H1 (cell line): ENCODE measurements at regions not wholly inside any gene's neighbourhood (a gene's known extent, or its start where the extent isn't known, plus 50 kb on each side); places are given as distances from the start of the nearest gene placed in this dataset.

ENCODE experiments used
- CTCF ChIA-PET: fragments of 300-600 bp; sonication (Branson Sonifier 250); formaldehyde crosslinking; loops from one replicate; lab custom pipeline; 2021; ENCODE audit not compliant: partially characterized antibody; lab: Charles Lee
- POLR2A ChIA-PET: fragments of 300-600 bp; sonication (Branson Sonifier 250); formaldehyde crosslinking; loops from one replicate; lab custom pipeline; 2021; ENCODE audit warnings: inconsistent platforms; ENCODE audit not compliant: partially characterized antibody; lab: Charles Lee
- DNase-seq, 2 experiments: peaks; one replicate each; pipeline versions ENCODE4 v3.0.0 to v3.0.0-alpha.2; 2010 to 2022; ENCODE audit warnings: low spot score in 2 of 2, low read depth in 1 of 2, mixed read lengths in 1 of 2
- FAIRE-seq: peaks from 2 replicates; lab custom pipeline; 2011; peaks lifted over from hg19 to GRCh38; lab: Jason Lieb, UNC
- H2AFZ ChIP-seq: 2 replicates; pipeline ENCODE4 v1.8.1; 2012; ENCODE audit warnings: low read length, inconsistent platforms
- H2AK5ac ChIP-seq: 2 replicates; pipeline ENCODE4 v1.6.1; 2013; ENCODE audit warnings: low read depth, low read length
- H2BK120ac ChIP-seq: replicated peaks from 2 replicates; pipeline ENCODE3; 2013; ENCODE audit warnings: low read depth, low read length, inconsistent platforms
- H2BK12ac ChIP-seq: 2 replicates; pipeline ENCODE4 v1.6.1; 2013; ENCODE audit warnings: low read depth, low read length
- H2BK15ac ChIP-seq: 2 replicates; pipeline ENCODE4 v1.6.1; 2013; ENCODE audit warnings: low read length
- H2BK20ac ChIP-seq: 2 replicates; pipeline ENCODE4 v1.6.1; 2013; ENCODE audit warnings: low read length
- H2BK5ac ChIP-seq: 2 replicates; pipeline ENCODE4 v1.6.1; 2013; ENCODE audit warnings: low read depth, low read length
- H3K14ac ChIP-seq: 2 replicates; pipeline ENCODE4 v1.6.1; 2013; ENCODE audit warnings: inconsistent platforms; ENCODE audit not compliant: insufficient read length
- H3K18ac ChIP-seq: 2 replicates; pipeline ENCODE4 v1.6.1; 2013; ENCODE audit warnings: low read length; ENCODE audit errors: extremely low read depth
- H3K23ac ChIP-seq: 2 replicates; pipeline ENCODE4 v1.6.1; 2013; ENCODE audit warnings: inconsistent platforms; ENCODE audit not compliant: insufficient read length
- H3K23me2 ChIP-seq: 2 replicates; pipeline ENCODE4 v1.6.1; 2013; ENCODE audit warnings: low read depth, low read length
- H3K27ac ChIP-seq: 2 replicates; pipeline ENCODE4 v1.6.1; 2011; ENCODE audit warnings: low read depth, low read length, inconsistent platforms
- H3K27me3 ChIP-seq, 4 experiments: replicated peaks in 1 of 4; 1 replicate in 1 of 4; 2 replicates in 3 of 4; pipeline versions ENCODE4 v1.6.1 to v1.8.1; 2011 to 2013; ENCODE audit warnings: low read length in 3 of 4, mild to moderate bottlenecking in 3 of 4, inconsistent platforms in 2 of 4, mixed read lengths in 2 of 4, moderate library complexity in 1 of 4; ENCODE audit not compliant: control insufficient read depth in 3 of 4, insufficient read depth in 3 of 4; ENCODE audit errors: extremely low read depth in 1 of 4
- H3K36me3 ChIP-seq, 4 experiments: 2 replicates each; pipeline versions ENCODE4 v1.6.1 to v1.8.1; 2011 to 2013; ENCODE audit warnings: mild to moderate bottlenecking in 4 of 4, low read length in 3 of 4, moderate library complexity in 2 of 4, control low read depth in 1 of 4, inconsistent platforms in 1 of 4; ENCODE audit not compliant: insufficient read depth in 4 of 4, control insufficient read depth in 2 of 4
- H3K4ac ChIP-seq: replicated peaks from 2 replicates; pipeline ENCODE3; 2013; ENCODE audit warnings: low read length, low read depth, mixed read lengths, inconsistent platforms; ENCODE audit not compliant: insufficient read length
- H3K4me1 ChIP-seq, 4 experiments: replicated peaks in 1 of 4; 1 replicate in 1 of 4; 2 replicates in 3 of 4; pipeline versions ENCODE4 v1.6.1 to v1.8.1; 2011 to 2013; ENCODE audit warnings: low read length in 3 of 4, inconsistent platforms in 2 of 4, mixed read lengths in 1 of 4; ENCODE audit not compliant: insufficient read depth in 4 of 4, control insufficient read depth in 3 of 4
- H3K4me2 ChIP-seq, 2 experiments: 2 replicates each; pipeline versions ENCODE4 v1.6.1 to v1.8.1; 2011 to 2013; ENCODE audit warnings: low read depth in 2 of 2, low read length in 2 of 2, control low read depth in 1 of 2, inconsistent platforms in 1 of 2, mild to moderate bottlenecking in 1 of 2; ENCODE audit not compliant: insufficient read depth in 1 of 2
- H3K4me3 ChIP-seq, 4 experiments: fragments of 200-600, 300-600 bp in 1 of 4; sonication (generic), shearing (Covaris generic), sonication (Bioruptor Twin) in 1 of 4; 2 replicates each; pipeline versions ENCODE4 v1.5.1 to v1.8.1; 2011 to 2016; ENCODE audit warnings: low read length in 4 of 4, low read depth in 3 of 4, control low read depth in 2 of 4, inconsistent platforms in 2 of 4, mild to moderate bottlenecking in 2 of 4, mixed read lengths in 1 of 4, moderate library complexity in 1 of 4; ENCODE audit not compliant: insufficient read depth in 2 of 4; ENCODE audit errors: extremely low read depth in 1 of 4
- H3K56ac ChIP-seq: replicated peaks from 2 replicates; pipeline ENCODE3; 2013; ENCODE audit warnings: low read depth, mild to moderate bottlenecking, mixed read lengths, low read length, inconsistent platforms; ENCODE audit not compliant: insufficient read length
- H3K79me1 ChIP-seq: 2 replicates; pipeline ENCODE4 v1.6.1; 2013; ENCODE audit warnings: low read depth, low read length, control low read depth
- H3K79me2 ChIP-seq, 2 experiments: 2 replicates each; pipeline versions ENCODE4 v1.6.1 to v1.8.1; 2012 to 2013; ENCODE audit warnings: low read length in 2 of 2, mild to moderate bottlenecking in 2 of 2, inconsistent platforms in 1 of 2; ENCODE audit not compliant: insufficient read depth in 2 of 2, control insufficient read depth in 1 of 2
- H3K9ac ChIP-seq, 4 experiments: replicated peaks in 1 of 4; 1 replicate in 1 of 4; 2 replicates in 3 of 4; pipeline versions ENCODE4 v1.6.1 to v1.8.1; 2011 to 2013; ENCODE audit warnings: low read depth in 3 of 4, low read length in 3 of 4, control low read depth in 2 of 4, mild to moderate bottlenecking in 2 of 4, moderate library complexity in 2 of 4, inconsistent platforms in 1 of 4; ENCODE audit errors: extremely low read depth in 1 of 4
- H3K9me3 ChIP-seq, 2 experiments: 2 replicates each; pipeline versions ENCODE4 v1.6.1 to v1.8.1; 2012 to 2013; ENCODE audit warnings: mild to moderate bottlenecking in 2 of 2, moderate library complexity in 2 of 2, control low read depth in 1 of 2, inconsistent platforms in 1 of 2, low read depth in 1 of 2, low read length in 1 of 2, mixed read lengths in 1 of 2; ENCODE audit not compliant: insufficient read depth in 2 of 2
- H4K20me1 ChIP-seq, 2 experiments: replicated peaks in 1 of 2; 2 replicates each; pipeline versions ENCODE3 to v1.8.1; 2011 to 2013; ENCODE audit warnings: inconsistent platforms in 2 of 2, low read length in 2 of 2, mild to moderate bottlenecking in 1 of 2; ENCODE audit not compliant: insufficient read depth in 2 of 2, control insufficient read depth in 1 of 2
- H4K5ac ChIP-seq: 2 replicates; pipeline ENCODE4 v1.6.1; 2013; ENCODE audit warnings: low read length, low read depth, mixed read lengths, inconsistent platforms; ENCODE audit not compliant: insufficient read length
- H4K8ac ChIP-seq: 2 replicates; pipeline ENCODE4 v1.8.0; 2013; ENCODE audit warnings: mild to moderate bottlenecking, moderate library complexity, low read length, inconsistent platforms; ENCODE audit not compliant: insufficient read depth; ENCODE audit errors: extremely low read depth
- H4K91ac ChIP-seq: replicated peaks from 2 replicates; pipeline ENCODE3; 2013; ENCODE audit warnings: low read length, mixed read lengths, inconsistent platforms; ENCODE audit not compliant: insufficient read length
- CEBPB ChIP-seq: IDR thresholded peaks from 2 replicates; pipeline ENCODE4 v1.6.1; 2012; ENCODE audit warnings: low read depth, low read length
- CTBP2 ChIP-seq: IDR thresholded peaks from 2 replicates; pipeline ENCODE4 v1.7.0; 2011; ENCODE audit warnings: borderline replicate concordance, mild to moderate bottlenecking, moderate library complexity, mixed read lengths, low read length; ENCODE audit not compliant: insufficient read depth, insufficient read length
- GTF2F1 ChIP-seq: IDR thresholded peaks from 2 replicates; pipeline ENCODE4 v1.6.1; 2012; ENCODE audit warnings: low read depth, low read length, improper control_type of control experiment, borderline replicate concordance
- KDM1A ChIP-seq: fragments of 200-600, 300-600 bp; sonication (generic); IDR thresholded peaks from 2 replicates; pipeline ENCODE4 v1.7.1; 2016; ENCODE audit warnings: mild to moderate bottlenecking, low read length, borderline replicate concordance
- NANOG ChIP-seq: IDR thresholded peaks from 2 replicates; pipeline ENCODE4 v1.6.1; 2011; ENCODE audit warnings: low read length, low read depth, mild to moderate bottlenecking, inconsistent platforms; ENCODE audit not compliant: insufficient read depth, poor library complexity, severe bottlenecking
- SP2 ChIP-seq: IDR thresholded peaks from 2 replicates; pipeline ENCODE4 v1.6.1; 2012; ENCODE audit warnings: mild to moderate bottlenecking, low read length, inconsistent platforms
- TAF7 ChIP-seq: optimal IDR thresholded peaks from 2 replicates; pipeline ENCODE3; 2011; ENCODE audit warnings: low read depth, mild to moderate bottlenecking, inconsistent platforms, low read length, moderate library complexity, borderline replicate concordance
- WGBS, 2 experiments: shearing (Covaris generic) in 1 of 2; methylation state at CpG; one replicate each; pipeline versions ENCODE4 v1.1.6 to v1.1.7; 2013 to 2015; ENCODE audit warnings: low lambda C conversion rate in 2 of 2, mixed read lengths in 2 of 2, inconsistent platforms in 1 of 2, low coverage in 1 of 2, missing lambda C conversion rate in 1 of 2; ENCODE audit not compliant: insufficient replicate concordance in 2 of 2, insufficient coverage in 1 of 2, insufficient read length in 1 of 2; ENCODE audit errors: extremely low coverage in 1 of 2, missing lambda C conversion rate in 1 of 2; 5-methylcytosine and 5-hydroxymethylcytosine counted together
- TF ChIP-seq, protein P1 (sequence below), 3 experiments: IDR thresholded peaks; 1 replicate in 2 of 3; 2 replicates in 1 of 3; pipeline versions ENCODE4 v1.5.1 to v1.6.1; 2011; ENCODE audit warnings: low read length in 3 of 3, mild to moderate bottlenecking in 3 of 3, inconsistent platforms in 2 of 3, low read depth in 1 of 3, moderate library complexity in 1 of 3; ENCODE audit not compliant: insufficient read depth in 1 of 3; ENCODE audit errors: control extremely low read depth in 1 of 3
- TF ChIP-seq, protein P2 (sequence below): IDR thresholded peaks from 2 replicates; pipeline ENCODE4 v1.6.1; 2012; ENCODE audit warnings: low read length, inconsistent platforms

DNA sequence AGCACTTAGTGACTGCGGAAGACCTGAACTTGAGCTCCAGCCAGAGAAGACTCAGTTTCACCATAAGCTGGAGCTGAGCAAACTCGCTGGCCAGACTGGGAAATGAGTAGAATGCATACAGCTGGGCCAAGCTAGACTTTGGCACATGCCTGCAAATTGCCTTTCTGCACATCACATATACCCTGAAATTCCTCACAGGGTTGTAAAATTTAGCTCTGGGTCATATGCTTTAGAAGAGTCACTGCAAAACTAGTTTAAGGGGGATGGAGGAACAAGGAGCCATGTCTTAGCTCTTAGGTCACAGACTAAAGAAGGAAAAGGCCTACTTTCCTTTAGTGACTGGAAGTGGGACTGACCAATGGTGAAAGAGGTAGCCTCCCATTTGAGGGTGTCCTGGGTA lies 67.6 kb downstream of the PPP1R3C start:
- no peak overlapping the region for H3K9ac ChIP-seq
- H3K36me3 ChIP-seq, result no peaks in the 10 kb centered on the region
- H2BK12ac ChIP-seq, result no peak overlapping the region
- H2AFZ ChIP-seq, result no peak overlapping the region
- TF ChIP-seq CEBPB, result no peak
- TF ChIP-seq SP2, result no peak
- TF ChIP-seq CTBP2, result no peak
- TF ChIP-seq TAF7, result no peak
- no peak for TF ChIP-seq KDM1A
- TF ChIP-seq NANOG, result no peak
- TF ChIP-seq, protein P1, sequence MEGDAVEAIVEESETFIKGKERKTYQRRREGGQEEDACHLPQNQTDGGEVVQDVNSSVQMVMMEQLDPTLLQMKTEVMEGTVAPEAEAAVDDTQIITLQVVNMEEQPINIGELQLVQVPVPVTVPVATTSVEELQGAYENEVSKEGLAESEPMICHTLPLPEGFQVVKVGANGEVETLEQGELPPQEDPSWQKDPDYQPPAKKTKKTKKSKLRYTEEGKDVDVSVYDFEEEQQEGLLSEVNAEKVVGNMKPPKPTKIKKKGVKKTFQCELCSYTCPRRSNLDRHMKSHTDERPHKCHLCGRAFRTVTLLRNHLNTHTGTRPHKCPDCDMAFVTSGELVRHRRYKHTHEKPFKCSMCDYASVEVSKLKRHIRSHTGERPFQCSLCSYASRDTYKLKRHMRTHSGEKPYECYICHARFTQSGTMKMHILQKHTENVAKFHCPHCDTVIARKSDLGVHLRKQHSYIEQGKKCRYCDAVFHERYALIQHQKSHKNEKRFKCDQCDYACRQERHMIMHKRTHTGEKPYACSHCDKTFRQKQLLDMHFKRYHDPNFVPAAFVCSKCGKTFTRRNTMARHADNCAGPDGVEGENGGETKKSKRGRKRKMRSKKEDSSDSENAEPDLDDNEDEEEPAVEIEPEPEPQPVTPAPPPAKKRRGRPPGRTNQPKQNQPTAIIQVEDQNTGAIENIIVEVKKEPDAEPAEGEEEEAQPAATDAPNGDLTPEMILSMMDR (IDR thresholded peaks at IDR 0.05; ENCODE audit: control extremely low read depth in 1 of 3, insufficient read depth in 1 of 3, low read depth in 1 of 3, low read length in 3 of 3), result no peak
- no peak for TF ChIP-seq GTF2F1
- TF ChIP-seq, protein P2, sequence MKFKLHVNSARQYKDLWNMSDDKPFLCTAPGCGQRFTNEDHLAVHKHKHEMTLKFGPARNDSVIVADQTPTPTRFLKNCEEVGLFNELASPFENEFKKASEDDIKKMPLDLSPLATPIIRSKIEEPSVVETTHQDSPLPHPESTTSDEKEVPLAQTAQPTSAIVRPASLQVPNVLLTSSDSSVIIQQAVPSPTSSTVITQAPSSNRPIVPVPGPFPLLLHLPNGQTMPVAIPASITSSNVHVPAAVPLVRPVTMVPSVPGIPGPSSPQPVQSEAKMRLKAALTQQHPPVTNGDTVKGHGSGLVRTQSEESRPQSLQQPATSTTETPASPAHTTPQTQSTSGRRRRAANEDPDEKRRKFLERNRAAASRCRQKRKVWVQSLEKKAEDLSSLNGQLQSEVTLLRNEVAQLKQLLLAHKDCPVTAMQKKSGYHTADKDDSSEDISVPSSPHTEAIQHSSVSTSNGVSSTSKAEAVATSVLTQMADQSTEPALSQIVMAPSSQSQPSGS, result no peak
- no peaks in the 10 kb centered on the region for H3K23me2 ChIP-seq
- no peak overlapping the region for H2BK20ac ChIP-seq
- ChIA-PET CTCF (interaction anchor here (0.6 to 4.0 kb wide), 7 partner anchors 9 to 297 kb away, joined by 3 to 31 read pairs (median 3); no protein-coding TSS in a partner anchor), POLR2A (no interaction called here)
- H3K56ac ChIP-seq, result no peak overlapping the region
- no peak overlapping the region for H2BK15ac ChIP-seq
- no peak overlapping the region for H4K8ac ChIP-seq
- H3K79me2 ChIP-seq, result no peaks in the 10 kb centered on the region
- H4K20me1 ChIP-seq, result no peaks in the 10 kb centered on the region
- H3K79me1 ChIP-seq, result no peaks in the 10 kb centered on the region
- no peaks in the 10 kb centered on the region for H3K4me1 ChIP-seq
- no peak overlapping the region for H3K14ac ChIP-seq
- no peak overlapping the region for H3K18ac ChIP-seq
- H4K5ac ChIP-seq, result no peak overlapping the region
- FAIRE-seq (no peak), DNase-seq (no peak)
- no peak overlapping the region for H3K4me3 ChIP-seq
- no peak overlapping the region for H4K91ac ChIP-seq
- H3K4me2 ChIP-seq, result no peak overlapping the region
- no peaks in the 10 kb centered on the region for H3K27me3 ChIP-seq
- H3K9me3 ChIP-seq, result peaks cover 6 to 9% of the 10 kb centered on the region in 2 experiments; a peak in 2 of 4 replicates
- no peak overlapping the region for H2BK5ac ChIP-seq
- no peak overlapping the region for H3K23ac ChIP-seq
- no peak overlapping the region for H3K27ac ChIP-seq
- WGBS, 2 experiments, result 88% methylated on average over 2 of the region's 2 CpGs; no CpG with 5 or more reads in 1 of the 2 experiments
- H2BK120ac ChIP-seq, result no peak overlapping the region
- no peak overlapping the region for H2AK5ac ChIP-seq
- H3K4ac ChIP-seq, result no peak overlapping the region
